ENCODE measurements at regions not wholly inside any gene's neighbourhood (a gene's known extent, or its start where the extent isn't known, plus 50 kb on each side); places are given as distances from the start of the nearest gene placed in this dataset.

DNA sequence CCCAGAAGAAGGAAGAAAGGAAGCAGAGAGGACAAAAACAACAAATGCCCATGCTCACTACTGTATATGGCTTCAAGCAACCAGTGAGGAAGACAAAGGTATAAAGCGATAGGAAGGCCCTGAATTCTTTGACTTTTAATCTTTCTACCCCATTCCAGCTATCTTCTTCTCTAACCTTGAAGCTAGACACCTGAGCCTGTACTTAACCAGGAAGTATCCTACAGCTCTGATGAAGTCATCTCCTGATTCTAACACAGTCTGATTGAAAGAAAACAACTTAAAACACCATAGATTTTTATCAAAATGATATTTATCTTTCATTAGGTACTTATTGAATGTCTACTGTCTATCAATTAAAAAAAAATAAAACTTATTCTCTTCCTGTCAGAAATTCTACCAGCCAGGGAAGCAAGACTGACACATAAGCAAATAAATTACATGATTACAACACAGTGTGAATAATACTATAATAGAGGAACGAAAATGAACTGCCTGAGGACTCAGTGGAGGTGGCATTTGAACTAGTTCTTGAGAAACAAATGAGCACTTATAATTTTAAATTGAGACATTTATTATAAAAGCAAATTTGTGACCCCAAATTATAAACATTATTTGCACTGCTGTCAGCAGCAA lies 123.3 kb upstream of the ELL2 start:
- Histone ChIP-seq H3K27me3 (ENCODE audit: control insufficient read depth, insufficient read depth, low read length) (no peaks in the 10 kb centered on the region), H3K4me3 (ENCODE audit: insufficient read depth, low read depth, low read length) (no peak overlapping the region), H3K36me3 (replicated peaks; ENCODE audit: control insufficient read depth, insufficient read depth, low read length) (no peaks in the 10 kb centered on the region)
- no peak for DNase-seq

DNA sequence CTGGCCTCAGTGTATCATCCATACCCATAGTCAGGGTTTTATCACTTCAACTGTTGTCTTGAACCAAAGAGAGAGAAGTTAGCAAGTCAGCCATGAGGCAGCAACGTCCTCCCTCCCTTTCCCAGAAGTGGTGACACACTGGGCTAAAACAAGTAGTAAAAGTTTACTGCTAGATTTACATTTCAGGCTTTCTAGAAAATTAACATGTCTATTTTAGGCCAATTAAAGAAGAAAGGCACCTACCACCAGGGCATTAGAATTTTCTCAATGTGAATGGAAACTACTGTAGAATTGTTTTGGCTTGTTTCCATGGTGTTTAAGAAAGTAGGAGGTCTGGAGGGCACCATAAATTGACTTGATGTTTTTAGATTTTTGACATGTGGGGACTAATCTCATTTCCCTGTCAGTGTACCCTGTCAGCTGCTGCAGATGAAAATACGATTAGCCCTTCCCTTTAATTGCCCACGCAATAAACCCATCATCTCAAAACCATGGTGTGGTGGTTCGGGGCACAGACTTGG lies 121.8 kb upstream of the ELL2 start:
- no peaks in the 10 kb centered on the region for H3K36me3 ChIP-seq (replicated peaks; ENCODE audit: control insufficient read depth, insufficient read depth, low read length)
- DNase-seq = no peak
- H3K27me3 ChIP-seq (ENCODE audit: control insufficient read depth, insufficient read depth, low read length) = no peaks in the 10 kb centered on the region
- H3K4me3 ChIP-seq (ENCODE audit: insufficient read depth, low read depth, low read length) = no peak overlapping the region

DNA sequence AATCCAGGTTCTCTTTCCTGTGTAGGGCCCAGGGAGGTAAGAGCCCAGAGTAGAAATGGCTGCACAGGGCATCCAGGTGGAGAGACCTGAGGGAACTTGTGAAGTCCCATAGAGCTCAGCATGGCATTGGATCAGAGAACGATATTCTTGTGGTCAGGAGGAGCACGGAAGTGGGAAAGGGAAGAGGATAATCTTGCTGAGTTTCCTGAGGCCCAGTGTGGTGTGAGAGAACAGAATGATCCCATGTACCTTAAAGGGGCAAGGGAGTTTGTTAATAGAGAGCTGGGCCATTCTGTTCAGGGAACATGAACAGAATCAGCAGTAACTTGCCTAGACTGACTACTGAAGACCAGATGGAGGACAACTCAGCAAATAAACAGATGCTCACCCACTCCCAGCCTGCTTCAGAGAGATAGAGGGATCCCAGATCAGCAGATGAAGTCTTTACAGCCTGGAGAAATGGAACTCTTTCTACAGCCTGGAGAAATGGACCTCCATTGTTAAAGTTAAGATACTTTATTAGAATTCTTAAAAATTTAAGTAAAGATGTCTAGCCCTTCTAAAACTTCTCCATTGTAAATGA lies 119.7 kb upstream of the ELL2 start:
- H3K27me3 ChIP-seq (ENCODE audit: control insufficient read depth, insufficient read depth, low read length) = no peaks in the 10 kb centered on the region
- H3K36me3 ChIP-seq (replicated peaks; ENCODE audit: control insufficient read depth, insufficient read depth, low read length) = no peaks in the 10 kb centered on the region
- no peak overlapping the region for H3K4me3 ChIP-seq (ENCODE audit: insufficient read depth, low read depth, low read length)
- DNase-seq = no peak

DNA sequence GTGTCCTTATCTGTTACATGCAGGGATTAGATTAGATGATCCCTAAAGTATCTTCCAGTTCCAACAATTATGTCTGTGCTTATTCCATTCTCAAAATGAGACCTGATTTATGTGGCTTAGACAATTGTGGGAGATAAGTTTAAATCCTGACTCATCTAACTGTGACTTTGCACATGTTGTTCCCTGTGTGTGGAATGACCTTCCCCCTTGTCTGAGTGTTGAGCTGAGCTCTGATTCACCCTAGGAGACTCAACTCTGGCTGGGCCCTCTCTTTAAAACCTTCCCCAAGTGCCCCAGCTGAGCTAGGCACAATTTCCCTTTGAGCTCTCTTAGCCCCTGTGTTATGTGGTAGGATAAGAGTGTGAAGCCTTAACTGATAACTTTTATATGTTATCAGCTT lies 118.9 kb upstream of the ELL2 start:
- Histone ChIP-seq H3K4me3 (ENCODE audit: insufficient read depth, low read depth, low read length) (no peak overlapping the region), H3K27me3 (ENCODE audit: control insufficient read depth, insufficient read depth, low read length) (no peaks in the 10 kb centered on the region), H3K36me3 (replicated peaks; ENCODE audit: control insufficient read depth, insufficient read depth, low read length) (no peaks in the 10 kb centered on the region)
- DNase-seq = no peak

DNA sequence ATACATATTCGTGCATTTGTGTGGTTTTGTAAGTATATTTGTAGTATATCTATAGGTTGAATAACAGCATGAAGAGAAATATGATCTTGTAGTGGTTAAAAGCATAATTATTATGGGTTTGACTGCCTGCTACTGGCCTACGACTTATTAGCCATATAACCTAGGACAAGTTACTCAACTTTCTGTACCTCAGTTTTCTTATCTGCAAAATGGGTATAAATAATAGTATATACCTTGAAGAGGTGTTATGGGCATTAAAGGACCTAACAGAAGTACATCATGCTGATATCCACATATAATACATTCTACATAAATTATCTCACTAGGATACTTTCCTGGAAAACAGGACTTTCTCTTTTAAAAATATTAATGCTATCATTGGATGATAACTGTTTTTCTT lies 118.3 kb upstream of the ELL2 start:
- Histone ChIP-seq H3K36me3 (replicated peaks; ENCODE audit: control insufficient read depth, insufficient read depth, low read length) (no peaks in the 10 kb centered on the region), H3K27me3 (ENCODE audit: control insufficient read depth, insufficient read depth, low read length) (no peaks in the 10 kb centered on the region), H3K4me3 (ENCODE audit: insufficient read depth, low read depth, low read length) (no peak overlapping the region)
- DNase-seq = no peak

DNA sequence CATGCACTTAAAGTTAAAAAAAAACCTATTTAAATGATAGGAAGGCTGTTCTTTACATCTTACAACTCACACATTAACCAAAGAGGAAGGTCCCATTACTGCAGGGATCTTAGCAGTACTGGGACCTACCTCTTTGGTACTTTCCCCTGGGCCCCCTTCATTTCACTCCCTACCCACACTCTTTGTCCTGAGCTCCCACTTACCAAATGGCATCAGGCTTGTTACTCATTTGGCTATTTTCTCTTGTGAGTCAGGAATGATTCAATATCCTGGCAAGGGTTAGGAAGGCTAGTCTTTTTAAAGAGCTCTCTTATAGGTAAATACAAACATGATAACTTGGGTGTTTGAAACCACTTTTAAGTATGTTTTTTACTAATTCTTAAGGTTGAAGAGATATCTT lies 117.4 kb upstream of the ELL2 start:
- no peak overlapping the region for H3K4me3 ChIP-seq (ENCODE audit: insufficient read depth, low read depth, low read length)
- no peak for DNase-seq
- no peaks in the 10 kb centered on the region for H3K27me3 ChIP-seq (ENCODE audit: control insufficient read depth, insufficient read depth, low read length)
- no peaks in the 10 kb centered on the region for H3K36me3 ChIP-seq (replicated peaks; ENCODE audit: control insufficient read depth, insufficient read depth, low read length)

DNA sequence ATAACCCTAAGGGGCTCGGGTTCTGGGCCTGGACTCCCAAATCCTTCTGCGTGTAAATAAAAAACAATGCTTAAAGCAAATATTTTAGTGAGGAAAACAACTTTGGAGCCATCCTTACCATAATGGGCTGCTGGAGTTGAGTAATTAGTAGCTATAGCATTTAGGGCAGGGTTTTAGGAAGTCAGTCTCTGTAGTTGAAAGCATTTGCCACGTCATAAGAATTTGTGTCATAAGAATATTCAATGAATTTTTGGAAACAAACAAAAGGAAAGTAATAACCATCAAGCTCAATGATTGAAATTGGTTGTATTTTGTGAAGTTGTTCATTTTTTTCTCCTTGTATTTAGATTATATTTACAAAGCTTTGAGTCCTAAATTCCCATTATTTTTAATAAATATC lies 114.8 kb upstream of the ELL2 start:
- no peaks in the 10 kb centered on the region for H3K27me3 ChIP-seq (ENCODE audit: control insufficient read depth, insufficient read depth, low read length)
- H3K4me3 ChIP-seq (ENCODE audit: insufficient read depth, low read depth, low read length) = no peak overlapping the region
- no peaks in the 10 kb centered on the region for H3K36me3 ChIP-seq (replicated peaks; ENCODE audit: control insufficient read depth, insufficient read depth, low read length)
- DNase-seq = no peak

DNA sequence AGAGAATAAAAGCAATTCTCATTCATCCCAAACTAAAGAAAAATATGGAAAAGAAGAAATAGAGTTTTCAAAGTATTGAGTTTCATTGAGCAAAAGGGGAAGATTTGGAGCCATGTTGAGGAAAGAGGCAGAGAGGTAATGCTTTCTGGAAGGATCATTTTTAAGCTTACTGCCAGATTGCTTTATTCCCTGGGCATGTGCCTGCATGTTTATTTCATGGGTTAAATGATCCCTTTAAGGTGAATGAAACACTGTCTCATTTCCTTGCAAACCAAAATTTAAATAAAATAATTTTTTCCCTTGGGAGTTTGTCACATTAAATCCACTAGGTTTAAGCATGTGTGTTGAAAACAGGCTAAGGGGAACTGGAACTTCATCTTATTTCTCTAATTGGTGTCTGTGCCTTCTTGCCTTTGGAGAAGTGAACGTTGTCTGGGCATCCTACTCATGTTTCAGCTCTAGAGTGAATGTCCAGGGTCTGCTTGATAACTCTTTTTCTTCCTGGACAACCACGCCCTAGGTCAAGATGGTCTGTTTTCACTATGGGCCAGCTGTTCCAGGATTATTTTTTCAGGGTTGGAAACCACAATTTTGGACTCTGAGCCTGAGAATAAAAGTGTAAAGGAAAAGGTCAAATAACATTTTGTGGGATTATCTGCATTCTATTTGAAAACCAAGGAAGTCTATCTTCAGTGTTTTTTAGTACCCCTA lies 114.1 kb upstream of the ELL2 start:
- Histone ChIP-seq H3K4me3 (ENCODE audit: insufficient read depth, low read depth, low read length) (no peak overlapping the region), H3K27me3 (ENCODE audit: control insufficient read depth, insufficient read depth, low read length) (no peaks in the 10 kb centered on the region), H3K36me3 (replicated peaks; ENCODE audit: control insufficient read depth, insufficient read depth, low read length) (no peaks in the 10 kb centered on the region)
- no peak for DNase-seq

DNA sequence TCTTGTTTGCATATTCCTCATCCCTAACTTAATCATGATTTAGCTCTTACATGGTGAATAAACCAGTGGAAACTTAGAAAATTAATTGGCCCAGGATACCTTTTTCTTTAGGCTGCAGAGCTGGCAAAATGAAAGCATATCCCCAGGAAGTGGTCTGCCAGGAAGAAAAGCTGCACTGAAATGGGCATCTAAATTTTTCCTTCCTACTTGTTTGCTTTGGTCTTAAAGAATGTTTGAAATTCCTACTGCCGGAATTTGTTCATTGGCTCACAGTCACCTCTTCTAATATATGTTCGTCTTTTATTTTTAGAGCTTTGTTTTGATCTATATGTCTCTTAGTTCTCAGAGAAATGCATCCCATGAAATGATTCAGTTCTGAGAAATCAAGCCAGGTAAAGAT lies 113.2 kb upstream of the ELL2 start:
- no peak overlapping the region for H3K4me3 ChIP-seq (ENCODE audit: insufficient read depth, low read depth, low read length)
- no peak for DNase-seq
- H3K27me3 ChIP-seq (ENCODE audit: control insufficient read depth, insufficient read depth, low read length) = no peaks in the 10 kb centered on the region
- H3K36me3 ChIP-seq (replicated peaks; ENCODE audit: control insufficient read depth, insufficient read depth, low read length) = no peaks in the 10 kb centered on the region

DNA sequence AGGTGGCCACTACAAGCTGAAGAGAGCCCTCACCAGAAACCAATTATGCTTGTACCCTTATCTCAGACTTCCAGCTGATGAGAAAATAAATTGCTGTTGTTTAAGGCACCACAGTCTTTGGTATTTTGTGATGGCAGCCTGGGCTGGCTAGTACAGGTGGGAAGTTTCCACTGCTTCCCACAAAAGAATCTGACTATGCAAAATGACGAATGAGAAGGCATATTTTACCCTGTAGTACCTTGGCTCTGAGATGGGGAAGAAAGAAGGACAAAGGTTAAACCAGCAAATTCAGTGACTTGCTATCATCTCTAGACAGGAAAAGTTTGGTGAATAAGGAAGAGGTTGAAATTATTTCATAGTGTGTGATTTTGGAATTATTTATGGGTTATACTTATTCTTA lies 112.8 kb upstream of the ELL2 start:
- Histone ChIP-seq H3K4me3 (ENCODE audit: insufficient read depth, low read depth, low read length) (no peak overlapping the region), H3K36me3 (replicated peaks; ENCODE audit: control insufficient read depth, insufficient read depth, low read length) (no peaks in the 10 kb centered on the region), H3K27me3 (ENCODE audit: control insufficient read depth, insufficient read depth, low read length) (no peaks in the 10 kb centered on the region)
- DNase-seq = no peak

DNA sequence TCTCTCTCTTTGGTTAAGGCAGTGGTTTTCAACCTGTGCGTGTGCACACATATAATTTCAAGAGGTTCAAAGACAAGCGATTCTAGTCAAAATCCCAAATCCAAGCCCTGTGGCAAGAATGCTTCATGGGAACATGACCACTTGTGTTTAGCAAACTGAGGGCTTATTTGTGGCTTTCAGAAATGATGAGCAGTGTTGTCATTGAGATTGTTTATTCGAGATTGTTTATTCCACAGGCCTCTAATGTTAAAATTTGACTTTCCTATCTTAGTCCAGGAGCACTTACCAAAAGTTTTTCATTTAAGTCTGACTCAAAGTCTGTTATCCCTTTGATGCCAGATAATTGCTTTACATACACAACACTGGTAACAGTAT lies 111.1 kb upstream of the ELL2 start:
- DNase-seq = no peak
- no peak overlapping the region for H3K4me3 ChIP-seq (ENCODE audit: insufficient read depth, low read depth, low read length)
- H3K27me3 ChIP-seq (ENCODE audit: control insufficient read depth, insufficient read depth, low read length) = no peaks in the 10 kb centered on the region
- H3K36me3 ChIP-seq (replicated peaks; ENCODE audit: control insufficient read depth, insufficient read depth, low read length) = no peaks in the 10 kb centered on the region

DNA sequence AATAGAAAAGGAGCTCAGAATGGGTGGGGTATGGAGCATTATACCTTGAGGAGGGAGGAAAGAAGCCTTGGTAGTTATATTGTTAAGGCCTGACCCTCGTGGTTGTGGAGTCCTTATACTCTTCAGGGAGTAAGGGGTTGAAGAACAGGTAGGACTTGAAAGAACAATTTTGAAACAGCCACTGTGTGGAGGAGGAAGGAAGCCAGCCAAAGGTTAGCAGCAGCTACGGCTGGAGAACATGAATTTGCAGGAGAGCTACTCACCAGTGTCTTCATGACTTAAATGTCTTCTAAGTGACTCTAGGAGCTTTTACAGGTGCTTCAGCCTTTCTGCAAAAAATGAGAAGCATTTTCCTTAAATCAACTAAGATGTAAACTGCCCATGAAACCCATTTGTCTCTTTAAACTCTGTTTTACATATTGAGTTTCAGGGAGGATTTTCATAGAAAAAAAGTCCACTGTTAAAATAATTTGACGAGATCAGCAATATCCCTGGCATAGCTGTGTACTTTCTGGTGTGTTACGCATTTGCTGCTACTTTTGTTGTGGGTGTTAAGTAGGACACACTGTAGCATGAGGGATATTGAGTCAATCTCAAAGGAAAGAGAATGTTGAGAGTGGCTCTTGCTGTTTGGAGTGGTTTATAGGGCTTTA lies 110.6 kb upstream of the ELL2 start:
- Histone ChIP-seq H3K36me3 (replicated peaks; ENCODE audit: control insufficient read depth, insufficient read depth, low read length) (no peaks in the 10 kb centered on the region), H3K27me3 (ENCODE audit: control insufficient read depth, insufficient read depth, low read length) (no peaks in the 10 kb centered on the region), H3K4me3 (ENCODE audit: insufficient read depth, low read depth, low read length) (no peak overlapping the region)
- DNase-seq = no peak

DNA sequence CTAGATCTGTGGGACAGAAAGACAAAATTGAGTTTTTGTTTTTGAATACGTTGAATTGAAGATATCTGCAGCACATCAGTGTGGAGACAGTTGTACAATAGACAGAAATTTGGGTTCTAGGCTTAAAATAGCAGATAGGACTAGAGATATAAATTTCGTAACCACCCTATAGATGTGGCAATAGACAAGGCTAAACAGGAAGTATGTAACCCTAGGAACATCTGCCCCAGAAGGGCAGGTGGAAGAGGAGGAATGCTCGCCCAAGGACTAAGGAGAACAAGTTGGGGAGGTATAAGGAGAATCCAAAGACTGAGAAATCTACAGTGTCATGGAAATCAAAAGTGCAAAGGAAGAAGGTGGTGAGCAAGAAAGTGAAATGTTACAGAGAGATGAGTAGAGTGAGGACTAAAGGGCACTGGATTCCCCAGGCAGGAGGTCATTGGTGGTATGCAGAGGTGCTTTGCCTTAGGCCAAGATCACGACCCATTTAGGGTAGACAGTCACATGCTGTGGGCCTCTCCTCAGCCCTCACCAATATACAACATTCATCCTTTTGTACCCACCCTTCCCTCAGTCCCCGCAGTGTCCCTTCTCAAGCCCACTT lies 109.1 kb upstream of the ELL2 start:
- no peak overlapping the region for H3K4me3 ChIP-seq (ENCODE audit: insufficient read depth, low read depth, low read length)
- no peak for DNase-seq
- H3K36me3 ChIP-seq (replicated peaks; ENCODE audit: control insufficient read depth, insufficient read depth, low read length) = no peaks in the 10 kb centered on the region

DNA sequence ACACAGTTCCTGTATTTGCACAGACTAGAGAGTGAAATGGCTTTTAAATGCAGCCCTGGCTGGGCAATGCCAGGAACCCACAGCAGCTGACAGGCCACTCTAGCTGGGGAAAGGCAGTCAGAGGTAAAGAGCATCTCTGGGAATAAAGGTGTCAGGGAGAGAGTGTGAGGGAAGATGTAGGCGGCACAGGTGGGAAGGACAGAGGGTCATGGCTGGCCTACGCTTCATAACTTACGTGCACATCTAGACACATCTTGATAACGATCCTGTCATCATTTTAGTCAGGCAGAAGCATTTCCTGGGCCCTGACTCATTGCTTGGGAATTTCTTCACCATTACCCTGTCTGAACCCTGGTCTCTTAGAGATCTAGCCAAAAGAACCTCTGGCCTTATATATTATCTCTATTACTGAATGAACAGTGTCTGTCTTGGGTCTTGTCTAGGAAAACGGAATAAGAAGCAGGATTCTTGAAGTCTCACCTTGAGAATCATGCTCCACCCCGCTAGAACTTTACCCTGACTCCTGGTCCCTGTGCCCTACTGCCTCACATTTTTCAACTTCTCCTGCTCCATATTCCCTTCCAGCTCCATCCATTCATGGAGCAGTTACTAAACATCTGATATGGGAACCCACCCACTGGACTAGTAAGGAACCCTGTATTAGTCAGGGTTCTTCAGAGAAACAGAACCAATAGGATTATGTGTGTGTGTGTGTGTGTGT lies 106.4 kb upstream of the ELL2 start:
- DNase-seq = no peak
- H3K4me3 ChIP-seq (ENCODE audit: insufficient read depth, low read depth, low read length) = no peak overlapping the region
- H3K27me3 ChIP-seq (ENCODE audit: control insufficient read depth, insufficient read depth, low read length) = no peaks in the 10 kb centered on the region
- H3K36me3 ChIP-seq (replicated peaks; ENCODE audit: control insufficient read depth, insufficient read depth, low read length) = no peaks in the 10 kb centered on the region

More for the DNA sequence above, 109.1 kb upstream of the ELL2 start:
- H3K27me3 ChIP-seq (ENCODE audit: control insufficient read depth, insufficient read depth, low read length) = no peaks in the 10 kb centered on the region
